Smooth muscle cell (in vitro differentiated cells): ENCODE measurements at regions not wholly inside any gene's neighbourhood (a gene's known extent, or its start where the extent isn't known, plus 50 kb on each side); places are given as distances from the start of the nearest gene placed in this dataset.

ENCODE experiments used
- DNase-seq: peaks from one replicate; lab custom pipeline; 2025; ENCODE audit not compliant: unreplicated experiment; lab: John Stamatoyannopoulos, UW
- H2AFZ ChIP-seq: fragments of 200-600 bp; sonication (generic); 2 replicates; pipeline ENCODE4 v1.6.0; 2016; ENCODE audit warnings: antibody characterized with exemption, low read depth, mild to moderate bottlenecking
- H3F3A ChIP-seq: fragments of 200-600 bp; sonication (generic); 2 replicates; pipeline ENCODE4 v1.6.0; 2017; ENCODE audit warnings: antibody characterized with exemption, low read depth
- H3K27ac ChIP-seq: fragments of 200-600 bp; sonication (generic); 2 replicates; pipeline ENCODE4 v1.5.1; 2016; ENCODE audit warnings: low read depth, mild to moderate bottlenecking
- H3K27me3 ChIP-seq: fragments of 200-600 bp; sonication (generic); 2 replicates; pipeline ENCODE4 v1.6.1; 2016; ENCODE audit warnings: low read depth, mild to moderate bottlenecking
- H3K36me3 ChIP-seq: fragments of 200-600 bp; sonication (generic); 2 replicates; pipeline ENCODE4 v1.5.1; 2016; ENCODE audit warnings: low read depth
- H3K4me1 ChIP-seq: fragments of 200-600 bp; sonication (generic); 2 replicates; pipeline ENCODE4 v1.5.1; 2016; ENCODE audit warnings: low read depth
- H3K4me2 ChIP-seq: fragments of 200-600 bp; sonication (generic); 2 replicates; pipeline ENCODE4 v1.6.0; 2016; ENCODE audit warnings: mild to moderate bottlenecking
- H3K4me3 ChIP-seq: fragments of 200-600 bp; sonication (generic); 2 replicates; pipeline ENCODE4 v1.5.1; 2016; ENCODE audit warnings: mild to moderate bottlenecking
- H3K79me2 ChIP-seq: fragments of 200-600 bp; sonication (generic); 2 replicates; pipeline ENCODE4 v1.6.0; 2016; ENCODE audit warnings: low read depth, mild to moderate bottlenecking
- H3K9ac ChIP-seq: fragments of 200-600 bp; sonication (generic); 2 replicates; pipeline ENCODE4 v1.6.0; 2016; ENCODE audit warnings: low read depth
- H3K9me3 ChIP-seq: fragments of 200-600 bp; sonication (generic); replicated peaks from 2 replicates; pipeline ENCODE4 v1.5.1; 2016; ENCODE audit warnings: low read depth
- H4K20me1 ChIP-seq: fragments of 200-600 bp; sonication (generic); 2 replicates; pipeline ENCODE4 v1.6.0; 2016; ENCODE audit warnings: low read depth
- WGBS: methylation state at CpG from one replicate; pipeline ENCODE4 v1.1.7; 2016; ENCODE audit warnings: low lambda C conversion rate; 5-methylcytosine and 5-hydroxymethylcytosine counted together
- TF ChIP-seq, protein P1 (sequence below): fragments of 200-600 bp; sonication (generic); IDR thresholded peaks from 2 replicates; pipeline ENCODE4 v1.5.1; 2017; ENCODE audit warnings: borderline replicate concordance, mild to moderate bottlenecking, antibody characterized with exemption; ENCODE audit not compliant: insufficient read depth, poor library complexity, severe bottlenecking

DNA sequence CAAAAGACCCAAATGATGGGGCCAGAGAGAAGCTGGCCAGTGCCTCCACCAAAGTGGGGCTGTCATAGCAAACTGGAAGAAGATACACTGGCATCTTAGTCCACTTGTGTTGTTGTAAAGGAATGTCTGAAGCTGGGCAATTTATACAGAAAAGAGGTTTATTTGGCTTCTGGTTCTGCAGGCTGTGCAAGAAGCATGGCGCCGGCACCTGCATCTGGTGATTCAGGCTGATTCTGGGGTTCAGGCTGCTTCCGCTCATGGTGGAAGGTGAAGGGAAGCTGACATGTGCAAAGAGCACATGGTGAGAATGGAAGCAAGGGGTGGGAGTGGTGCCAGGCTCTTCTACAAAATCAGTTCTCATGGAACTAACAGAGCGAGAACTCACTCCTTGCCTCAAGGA lies 135.9 kb upstream of the TWIST2 start:
- Histone ChIP-seq H3K4me3 (no peak overlapping the region), H2AFZ (no peak overlapping the region), H3K27me3 (peaks cover 48% of the 10 kb centered on the region), H3K9ac (no peak overlapping the region), H3K9me3 (no peaks in the 10 kb centered on the region), H3K36me3 (no peaks in the 10 kb centered on the region), H4K20me1 (no peaks in the 10 kb centered on the region), H3K4me1 (no peaks in the 10 kb centered on the region), H3F3A (no peaks in the 10 kb centered on the region), H3K27ac (no peak overlapping the region), H3K79me2 (no peaks in the 10 kb centered on the region), H3K4me2 (no peak overlapping the region)
- no peak for DNase-seq
- WGBS: 94% methylated on average over 4 of the region's 4 CpGs
- TF ChIP-seq, protein P1, sequence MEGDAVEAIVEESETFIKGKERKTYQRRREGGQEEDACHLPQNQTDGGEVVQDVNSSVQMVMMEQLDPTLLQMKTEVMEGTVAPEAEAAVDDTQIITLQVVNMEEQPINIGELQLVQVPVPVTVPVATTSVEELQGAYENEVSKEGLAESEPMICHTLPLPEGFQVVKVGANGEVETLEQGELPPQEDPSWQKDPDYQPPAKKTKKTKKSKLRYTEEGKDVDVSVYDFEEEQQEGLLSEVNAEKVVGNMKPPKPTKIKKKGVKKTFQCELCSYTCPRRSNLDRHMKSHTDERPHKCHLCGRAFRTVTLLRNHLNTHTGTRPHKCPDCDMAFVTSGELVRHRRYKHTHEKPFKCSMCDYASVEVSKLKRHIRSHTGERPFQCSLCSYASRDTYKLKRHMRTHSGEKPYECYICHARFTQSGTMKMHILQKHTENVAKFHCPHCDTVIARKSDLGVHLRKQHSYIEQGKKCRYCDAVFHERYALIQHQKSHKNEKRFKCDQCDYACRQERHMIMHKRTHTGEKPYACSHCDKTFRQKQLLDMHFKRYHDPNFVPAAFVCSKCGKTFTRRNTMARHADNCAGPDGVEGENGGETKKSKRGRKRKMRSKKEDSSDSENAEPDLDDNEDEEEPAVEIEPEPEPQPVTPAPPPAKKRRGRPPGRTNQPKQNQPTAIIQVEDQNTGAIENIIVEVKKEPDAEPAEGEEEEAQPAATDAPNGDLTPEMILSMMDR: no peak

DNA sequence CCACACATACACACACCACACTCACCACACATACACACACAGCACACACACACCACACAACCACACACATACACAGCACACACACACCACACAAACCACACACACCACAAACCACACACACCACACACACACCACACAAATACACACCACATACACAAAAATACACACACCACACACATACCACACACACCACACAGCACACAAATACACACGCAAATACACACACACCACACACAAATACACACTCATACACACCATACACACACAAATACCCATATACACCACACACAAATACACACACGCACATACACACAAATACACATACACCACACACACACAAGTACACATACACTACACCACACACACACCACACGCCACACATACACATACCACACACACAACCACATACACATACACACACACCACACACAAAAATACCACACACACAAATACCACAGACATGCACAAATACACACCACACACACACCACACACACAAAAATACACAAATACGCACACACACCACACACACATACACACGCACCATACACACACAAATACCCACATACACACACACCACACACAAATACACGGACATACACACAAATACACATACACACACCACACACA lies 134.6 kb upstream of the TWIST2 start:
- Histone ChIP-seq H2AFZ (no peak overlapping the region), H3K4me1 (no peaks in the 10 kb centered on the region), H3K79me2 (no peaks in the 10 kb centered on the region), H3K4me2 (no peak overlapping the region), H3K36me3 (no peaks in the 10 kb centered on the region), H3K9me3 (no peaks in the 10 kb centered on the region), H4K20me1 (no peaks in the 10 kb centered on the region), H3K4me3 (no peak overlapping the region), H3K27me3 (peaks cover 42% of the 10 kb centered on the region), H3K27ac (no peak overlapping the region), H3K9ac (no peak overlapping the region), H3F3A (no peaks in the 10 kb centered on the region)
- TF ChIP-seq, protein P1: no peak
- no peak for DNase-seq
- WGBS: 94% methylated on average over 6 of the region's 6 CpGs

DNA sequence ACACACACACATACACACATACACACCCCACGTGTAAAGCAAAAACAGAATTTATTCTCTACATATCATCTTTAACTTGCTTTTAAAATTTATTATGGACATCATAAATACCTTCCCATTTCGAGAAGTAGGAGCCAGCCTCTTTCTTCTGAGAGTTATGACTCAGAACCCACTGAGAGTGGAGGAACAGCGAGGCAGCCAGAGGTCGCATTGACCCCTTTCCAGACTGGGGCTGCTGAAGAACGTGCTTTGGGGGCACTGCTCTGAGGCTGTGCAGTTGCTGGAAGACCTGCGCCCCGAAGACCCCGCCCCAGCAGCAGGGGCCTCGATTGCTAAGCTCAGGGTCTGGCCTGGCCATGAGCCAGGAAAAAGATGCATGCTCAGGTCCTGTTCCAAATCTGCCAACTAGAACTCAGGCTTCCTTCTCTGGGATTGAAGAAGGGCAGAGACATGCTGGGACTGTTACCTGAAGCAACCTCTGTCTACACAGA lies 133.8 kb upstream of the TWIST2 start:
- Histone ChIP-seq H3K79me2 (no peaks in the 10 kb centered on the region), H2AFZ (no peak overlapping the region), H3K4me3 (no peak overlapping the region), H3K4me1 (no peaks in the 10 kb centered on the region), H3K9me3 (no peaks in the 10 kb centered on the region), H3K9ac (no peak overlapping the region), H3K4me2 (no peak overlapping the region), H3K27ac (no peak overlapping the region), H4K20me1 (no peaks in the 10 kb centered on the region), H3K27me3 (peaks cover 39% of the 10 kb centered on the region), H3F3A (no peaks in the 10 kb centered on the region), H3K36me3 (no peaks in the 10 kb centered on the region)
- WGBS: 89% methylated on average over 9 of the region's 9 CpGs
- TF ChIP-seq, protein P1: no peak
- DNase-seq: no peak

DNA sequence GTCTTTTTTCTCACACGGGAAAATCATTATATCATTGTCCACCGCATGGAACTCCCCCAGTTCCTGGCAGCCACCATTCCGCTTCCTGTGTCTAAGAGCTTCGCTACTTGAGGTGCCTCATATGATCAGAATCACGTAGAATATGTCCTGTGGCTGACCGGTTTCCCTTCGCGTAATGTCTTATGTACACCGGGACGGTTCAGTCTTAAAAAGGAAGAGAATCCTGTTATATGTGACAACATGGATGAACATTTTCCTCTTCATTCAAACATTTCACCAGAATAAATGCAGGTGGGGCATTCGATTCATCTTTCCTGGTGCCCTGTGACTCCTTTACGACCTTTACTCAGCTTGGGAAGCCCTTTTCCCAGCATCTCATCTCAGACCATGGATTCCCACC lies 131.7 kb upstream of the TWIST2 start:
- H3F3A ChIP-seq: no peaks in the 10 kb centered on the region
- TF ChIP-seq, protein P1: no peak
- no peak overlapping the region for H3K27ac ChIP-seq
- H3K4me3 ChIP-seq: no peak overlapping the region
- H3K79me2 ChIP-seq: no peaks in the 10 kb centered on the region
- H3K9ac ChIP-seq: no peak overlapping the region
- H2AFZ ChIP-seq: no peak overlapping the region
- no peaks in the 10 kb centered on the region for H3K4me1 ChIP-seq
- 90% methylated on average over 12 of the region's 12 CpGs for WGBS
- H3K36me3 ChIP-seq: no peaks in the 10 kb centered on the region
- DNase-seq: no peak
- no peaks in the 10 kb centered on the region for H4K20me1 ChIP-seq
- H3K4me2 ChIP-seq: no peak overlapping the region
- no peaks in the 10 kb centered on the region for H3K9me3 ChIP-seq
- H3K27me3 ChIP-seq: peaks cover 24% of the 10 kb centered on the region
